ENCODE measurements at regions not wholly inside any gene's neighbourhood (a gene's known extent, or its start where the extent isn't known, plus 50 kb on each side); places are given as distances from the start of the nearest gene placed in this dataset.
"Not testable (repeated sequence)": the region's sequence is repeated elsewhere in the genome, so short reads cannot be mapped to it uniquely, and the experiment has no call there.

DNA sequence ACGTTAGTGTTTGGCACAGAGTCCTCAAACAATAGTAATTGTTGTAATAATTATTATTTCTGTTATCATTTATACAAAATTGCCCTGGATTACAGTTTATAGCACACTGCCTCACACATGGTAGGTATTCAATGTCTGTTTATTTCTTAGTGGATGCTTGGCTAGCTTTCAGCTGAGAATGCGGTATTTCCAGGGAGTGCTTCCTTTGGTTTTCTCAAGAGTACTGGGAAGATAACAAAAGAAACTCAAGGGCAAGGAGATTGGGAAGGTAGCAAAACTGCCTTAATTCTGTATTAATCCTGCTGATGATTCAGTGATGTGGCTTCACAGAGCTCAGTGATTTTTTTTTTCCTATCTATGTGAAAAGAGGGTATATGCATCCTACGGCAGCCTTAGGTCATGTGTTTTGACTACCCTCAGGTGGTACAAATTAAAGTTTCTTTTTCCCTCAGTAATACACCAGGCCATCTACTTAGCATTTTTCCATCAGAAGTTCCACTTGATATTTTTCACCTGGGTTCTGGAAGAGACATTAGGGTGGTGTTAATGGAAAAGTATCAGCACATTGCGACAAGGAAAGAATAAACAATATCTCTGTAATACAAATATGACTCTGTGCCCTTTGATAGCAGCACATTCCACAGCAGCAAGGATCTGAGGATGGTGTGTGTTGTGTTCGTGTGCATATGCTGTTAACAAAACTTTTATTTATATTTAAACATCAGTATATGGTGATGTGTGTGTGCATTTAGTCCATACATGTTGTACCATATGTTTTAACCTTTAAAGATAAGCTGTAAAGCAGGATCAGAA is 124.3 kb upstream of the RASGEF1B start:
- DNase-seq (ENCODE audit: low spot score) = no peak

DNA sequence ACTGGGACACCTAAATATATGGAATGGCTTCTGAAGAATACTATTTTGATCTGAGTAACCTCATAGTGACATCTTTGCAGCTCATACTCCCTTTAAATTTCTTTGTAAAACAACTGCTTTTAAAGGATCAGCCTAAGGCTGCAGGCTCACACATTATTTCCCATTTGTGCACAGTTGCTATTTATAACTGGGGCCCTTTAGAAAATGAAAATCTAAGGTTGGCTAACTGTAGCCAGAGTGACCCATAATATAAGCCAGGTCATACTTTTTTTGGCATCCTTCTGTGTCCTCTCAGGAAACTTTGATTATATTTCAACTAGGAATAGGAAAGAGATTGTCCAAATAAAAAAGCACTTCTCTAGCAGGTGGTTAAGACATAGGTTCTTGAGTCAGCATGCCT is 123.6 kb upstream of the RASGEF1B start:
- no peak for DNase-seq (ENCODE audit: low spot score)

DNA sequence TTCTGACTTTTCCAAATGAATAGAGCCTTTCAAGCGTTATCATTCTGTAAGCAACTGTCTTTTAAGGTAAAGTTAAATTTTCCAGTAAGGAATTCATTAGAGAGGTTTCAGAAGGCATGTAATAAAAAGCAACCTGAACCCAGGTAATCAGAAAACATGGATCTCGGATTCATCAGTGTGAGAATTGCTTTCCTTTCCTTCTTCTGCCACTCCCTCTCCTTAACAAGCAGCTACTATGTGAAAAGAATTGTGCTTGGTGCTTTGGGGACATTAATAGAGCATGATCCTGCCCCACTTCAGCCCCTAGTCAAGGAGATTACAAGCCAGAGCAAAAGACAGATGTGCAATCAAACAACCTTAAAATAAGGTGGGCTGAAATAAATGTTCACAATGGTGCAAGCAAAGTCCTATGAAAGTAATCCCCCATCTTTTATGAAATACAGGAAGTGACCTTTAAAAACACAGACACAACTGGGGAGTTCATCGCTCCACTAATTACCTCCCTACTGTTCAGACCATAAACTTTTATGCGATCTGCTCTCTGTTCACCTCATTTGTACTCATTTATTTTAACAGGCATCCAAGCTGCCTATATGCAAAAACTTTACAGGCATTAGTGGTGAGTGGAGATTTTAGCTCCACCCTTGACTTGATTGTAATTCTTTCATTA is 122.9 kb upstream of the RASGEF1B start:
- no peak for DNase-seq (ENCODE audit: low spot score)

DNA sequence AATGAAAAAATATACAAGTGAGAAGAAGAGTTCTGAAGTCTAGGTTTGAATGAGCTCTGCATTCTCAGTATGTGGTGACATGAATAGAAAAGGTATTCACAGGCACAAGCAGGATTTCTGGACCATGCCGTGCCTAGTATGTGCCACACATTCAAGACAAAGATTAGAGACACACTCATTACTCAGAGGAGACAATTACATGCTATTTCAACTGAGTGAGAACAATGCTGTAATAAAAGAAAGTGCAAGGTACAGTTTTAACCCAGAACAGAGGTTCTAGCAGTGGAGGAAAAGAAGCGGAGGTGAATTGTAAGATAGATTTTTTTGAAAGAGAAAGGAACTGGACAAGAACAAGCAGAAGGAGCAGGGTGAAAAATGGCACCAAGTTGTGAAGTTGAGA is 121.0 kb upstream of the RASGEF1B start:
- no peak for DNase-seq (ENCODE audit: low spot score)

DNA sequence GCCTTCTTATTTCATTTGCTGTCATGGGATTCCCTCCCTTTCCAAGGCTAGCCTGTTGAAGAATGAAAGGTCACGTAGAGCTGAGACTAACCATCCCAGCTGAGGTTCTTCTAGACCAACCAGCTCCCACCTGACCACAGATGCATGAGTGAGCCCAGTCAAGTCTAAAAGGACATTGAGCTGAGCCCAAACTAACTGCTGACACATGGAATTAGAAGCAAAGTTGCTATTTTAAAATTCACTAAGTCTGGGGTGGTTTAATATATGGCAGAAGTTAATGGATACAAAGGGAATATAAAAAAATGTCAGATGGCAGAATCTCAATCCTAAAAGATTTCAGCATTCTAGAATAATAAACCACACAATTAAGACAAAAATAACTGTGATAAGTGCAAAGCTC is 118.9 kb upstream of the RASGEF1B start:
- no peak for DNase-seq (ENCODE audit: low spot score)

DNA sequence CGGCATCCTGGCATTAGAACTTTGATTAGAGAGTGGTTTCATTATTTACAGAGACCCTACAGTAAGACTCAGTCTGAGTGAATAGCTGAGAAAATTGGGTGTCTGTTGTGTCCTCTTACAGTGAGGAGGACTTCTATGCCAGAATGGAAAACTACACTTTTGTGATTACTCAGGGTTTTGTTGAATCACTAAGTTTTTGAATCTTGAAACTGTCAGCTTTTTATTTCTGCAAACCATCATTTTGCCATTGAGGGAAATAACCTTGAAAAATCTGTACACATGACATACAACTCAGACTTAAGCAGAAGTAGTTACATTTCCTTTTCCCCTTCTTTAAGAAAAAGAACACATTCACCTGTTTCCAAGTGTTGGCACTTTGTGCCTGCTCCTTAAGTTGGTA is 117.6 kb upstream of the RASGEF1B start:
- no peak for DNase-seq (ENCODE audit: low spot score)

DNA sequence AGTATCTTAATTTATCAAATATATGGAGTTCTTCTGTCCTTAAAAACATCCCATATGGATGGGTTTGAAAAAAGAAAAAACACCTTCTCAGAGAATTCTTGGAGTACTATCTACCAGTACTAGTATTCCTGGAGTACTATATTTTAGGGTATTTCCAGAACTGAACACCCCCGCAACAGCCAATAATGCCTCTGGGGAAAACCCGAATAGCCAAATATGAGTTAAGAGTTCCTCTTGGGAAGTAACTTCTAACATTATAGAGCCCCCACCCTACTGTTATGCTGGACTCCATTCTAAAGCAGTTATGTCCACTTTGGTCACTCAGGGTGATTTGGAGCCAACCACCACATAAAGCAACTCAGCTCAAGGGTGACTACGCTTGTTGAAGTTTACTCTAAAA is 115.0 kb upstream of the RASGEF1B start:
- no peak for DNase-seq (ENCODE audit: low spot score)

DNA sequence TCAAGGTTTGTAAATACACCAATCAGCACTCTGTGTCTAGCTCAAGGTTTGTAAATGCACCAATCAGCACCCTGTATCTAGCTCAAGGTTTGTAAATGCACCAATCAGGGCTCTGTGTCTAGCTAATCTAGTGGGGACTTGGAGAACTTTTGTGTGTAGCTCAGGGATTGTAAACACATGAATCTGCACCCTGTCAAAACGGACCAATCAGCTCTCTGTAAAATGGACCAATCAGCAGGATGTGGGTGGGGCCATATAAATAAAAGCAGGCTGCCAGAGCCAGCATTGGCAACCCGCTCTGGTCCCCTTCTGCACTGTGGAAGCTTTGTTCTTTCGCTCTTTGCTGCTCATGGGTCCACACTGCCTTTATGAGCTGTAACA is 109.3 kb upstream of the RASGEF1B start:
- DNase-seq (ENCODE audit: low spot score) = not testable (repeated sequence)

DNA sequence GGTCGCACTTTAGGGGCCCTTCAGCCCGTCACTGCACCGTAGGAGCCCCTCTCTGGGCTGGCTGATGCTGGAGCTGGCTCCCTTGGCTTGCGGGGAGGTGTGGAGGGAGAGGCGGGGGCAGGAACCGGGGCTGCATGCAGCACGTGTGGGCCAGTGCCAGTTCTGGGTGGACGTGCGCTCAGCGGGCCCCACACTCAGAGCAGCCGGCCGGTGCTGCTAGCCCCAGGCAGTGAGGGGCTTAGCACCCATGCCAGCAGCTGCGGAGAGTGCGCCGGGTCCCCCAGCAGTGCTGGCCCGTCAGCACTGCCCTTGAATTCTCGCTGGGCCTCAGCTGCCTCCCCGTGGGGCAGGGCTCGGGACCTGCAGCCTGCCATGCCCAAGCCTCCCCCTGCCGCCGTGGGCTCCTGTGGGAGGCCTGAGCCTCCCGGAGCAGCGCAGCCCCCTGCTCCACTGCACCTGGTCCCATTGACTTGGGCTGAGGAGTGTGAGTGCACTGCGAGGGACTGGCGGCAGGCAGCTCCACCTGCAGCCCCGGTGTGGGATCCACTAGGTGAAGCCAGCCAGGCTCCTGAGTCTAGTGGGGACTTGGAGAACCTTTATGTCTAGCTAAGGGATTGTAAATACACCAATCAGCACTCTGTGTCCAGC is 108.8 kb upstream of the RASGEF1B start:
- DNase-seq (ENCODE audit: low spot score) = no peak

DNA sequence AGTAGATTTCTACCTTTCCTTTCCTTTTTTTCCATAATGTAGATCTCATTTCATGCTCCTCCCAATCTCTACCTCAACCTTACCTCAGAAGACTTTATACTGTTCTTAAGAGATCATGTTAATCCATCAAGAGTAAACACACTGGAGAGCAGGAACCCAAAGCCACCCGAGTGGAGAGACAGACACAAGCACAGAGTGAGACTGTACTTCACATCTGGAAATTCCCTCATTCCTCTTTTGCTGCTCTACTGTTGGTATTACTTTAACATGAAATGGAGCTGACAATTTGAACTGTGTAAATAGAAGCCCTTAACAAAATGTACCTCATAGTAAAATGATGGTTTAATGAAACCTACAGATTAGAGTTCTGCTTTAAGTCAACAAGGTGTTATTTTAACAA is 105.7 kb upstream of the RASGEF1B start:
- DNase-seq (ENCODE audit: low spot score) = no peak

DNA sequence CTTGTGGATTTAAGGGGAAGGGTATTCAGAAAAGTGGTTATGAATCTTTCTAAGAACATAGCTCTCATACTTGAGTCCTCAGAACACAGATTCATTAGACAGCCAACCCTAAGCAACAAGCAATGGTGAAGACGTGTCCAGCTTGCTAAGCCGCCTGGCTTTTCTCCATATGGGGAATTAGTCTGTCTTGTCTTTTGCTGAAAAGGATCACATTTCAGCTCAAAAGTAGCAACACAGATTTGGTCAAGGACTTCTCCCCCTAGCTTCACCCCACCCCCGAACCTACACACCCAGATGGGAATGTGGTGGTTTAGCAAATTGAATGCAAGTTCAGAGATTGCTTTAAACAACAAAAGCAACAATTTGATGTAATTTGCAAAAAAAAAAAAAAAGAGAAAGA is 103.3 kb upstream of the RASGEF1B start:
- DNase-seq (ENCODE audit: low spot score) = no peak

DNA sequence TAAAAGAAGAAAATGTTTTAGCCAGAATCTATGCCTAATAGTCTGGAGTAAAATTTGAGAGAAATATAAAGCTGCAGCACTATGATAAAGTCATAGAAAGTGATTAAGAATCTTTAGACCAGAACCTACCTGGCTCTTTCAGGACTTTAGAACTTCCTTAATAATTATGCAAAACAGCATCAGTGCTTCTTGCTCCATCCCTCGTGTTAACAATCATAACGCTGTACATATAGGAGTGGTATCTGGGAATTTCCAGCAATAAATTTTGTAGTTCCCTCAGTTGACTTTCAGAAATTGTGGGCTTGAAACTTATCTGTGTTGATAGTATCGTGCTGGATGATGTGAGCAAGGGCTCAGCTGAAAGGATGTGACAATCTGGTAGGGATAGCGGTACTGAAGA is 102.1 kb upstream of the RASGEF1B start:
- no peak for DNase-seq (ENCODE audit: low spot score)

DNA sequence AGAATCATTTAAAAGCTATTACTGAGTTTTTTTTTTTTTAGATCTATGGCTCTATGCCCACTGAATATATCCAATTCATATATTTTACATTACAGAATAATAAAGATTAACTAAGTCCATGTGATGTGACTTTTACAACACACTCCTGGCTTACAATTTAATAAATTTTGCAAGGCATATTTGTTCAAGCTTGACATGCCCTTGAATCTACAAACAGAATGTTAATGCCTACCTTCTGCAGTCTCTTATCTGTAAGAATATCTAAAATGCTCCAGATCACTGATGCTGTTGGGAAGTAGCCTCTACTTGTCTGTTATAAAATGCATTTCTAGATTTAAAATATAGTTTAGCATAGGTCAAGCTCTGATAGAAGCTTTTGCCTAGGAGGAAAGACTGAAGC is 100.7 kb upstream of the RASGEF1B start:
- DNase-seq (ENCODE audit: low spot score) = no peak

DNA sequence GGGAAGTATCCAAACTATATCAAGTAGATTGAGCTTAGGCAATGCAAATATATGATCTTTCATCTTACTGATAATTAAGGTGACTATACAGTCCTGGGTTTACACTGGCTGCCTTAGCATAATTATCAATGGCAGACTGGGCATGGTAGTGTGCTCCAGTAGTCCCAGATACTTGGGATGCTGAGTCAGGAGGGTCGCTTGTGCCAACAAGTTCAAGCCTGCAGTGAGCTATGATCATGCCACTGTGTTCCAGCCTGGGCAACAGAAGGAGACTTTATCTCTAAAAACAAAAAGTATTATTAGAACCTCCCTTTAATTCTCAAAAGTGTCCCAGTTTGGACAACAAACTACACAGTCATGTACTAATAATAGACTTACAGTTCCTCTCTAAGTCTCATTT is 99.4 kb upstream of the RASGEF1B start:
- DNase-seq (ENCODE audit: low spot score) = no peak

DNA sequence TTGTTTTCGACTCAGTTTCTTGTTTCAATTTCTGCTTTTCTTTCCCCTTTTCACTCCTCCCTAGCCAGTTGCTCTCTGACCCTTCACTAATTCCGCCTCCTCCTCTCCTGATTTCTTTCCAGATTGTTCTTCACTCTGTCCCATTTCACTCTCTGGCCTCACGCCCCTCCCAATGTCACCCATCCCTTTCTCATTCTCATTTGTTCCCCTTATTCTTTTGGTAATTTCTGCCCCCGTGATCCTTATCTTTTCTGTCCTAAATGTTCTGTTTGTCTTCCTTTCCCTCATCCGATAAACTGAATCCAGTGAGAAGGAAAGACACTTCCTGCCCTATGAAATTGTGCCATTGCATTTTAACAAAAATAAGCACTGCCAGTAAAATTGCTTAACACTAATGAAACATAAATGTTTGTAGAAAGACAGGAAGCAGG is 94.5 kb upstream of the RASGEF1B start:
- DNase-seq (ENCODE audit: low spot score) = no peak

DNA sequence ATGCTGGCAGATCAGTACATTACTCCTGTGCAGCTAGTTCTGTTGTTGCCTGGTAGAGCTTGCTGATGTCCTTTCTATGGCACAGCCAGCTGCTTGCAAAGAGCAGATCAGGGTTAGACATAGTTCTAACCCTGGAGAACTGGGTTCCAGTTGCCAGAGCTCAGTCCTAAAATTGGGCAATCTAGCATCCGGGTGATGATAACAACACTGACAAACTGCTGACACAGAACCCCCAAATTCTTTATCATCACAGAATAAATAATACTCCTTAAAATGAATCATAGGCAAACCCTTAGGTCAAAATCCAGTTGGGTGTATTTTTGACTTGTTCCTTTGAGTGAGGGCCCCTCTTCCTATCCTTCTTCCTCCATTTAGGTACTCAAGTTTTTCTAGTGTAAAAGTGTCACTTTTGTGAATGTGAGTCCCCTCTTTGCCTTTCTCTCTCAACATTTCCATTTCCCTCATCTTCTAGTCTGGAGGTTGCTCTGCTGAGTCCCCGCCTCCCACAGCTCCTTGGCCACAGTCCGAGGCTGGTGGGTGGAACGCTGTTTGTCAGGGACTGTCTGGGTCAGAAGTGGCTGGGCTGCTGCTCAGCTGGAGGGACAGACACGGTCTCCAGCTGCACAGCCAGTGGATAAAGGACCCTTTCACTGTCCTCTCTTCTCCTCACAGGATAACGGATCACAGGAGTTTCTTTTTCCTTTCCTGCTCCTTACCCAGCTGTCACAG is 93.6 kb upstream of the RASGEF1B start:
- DNase-seq (ENCODE audit: low spot score) = peak; percentile 22

DNA sequence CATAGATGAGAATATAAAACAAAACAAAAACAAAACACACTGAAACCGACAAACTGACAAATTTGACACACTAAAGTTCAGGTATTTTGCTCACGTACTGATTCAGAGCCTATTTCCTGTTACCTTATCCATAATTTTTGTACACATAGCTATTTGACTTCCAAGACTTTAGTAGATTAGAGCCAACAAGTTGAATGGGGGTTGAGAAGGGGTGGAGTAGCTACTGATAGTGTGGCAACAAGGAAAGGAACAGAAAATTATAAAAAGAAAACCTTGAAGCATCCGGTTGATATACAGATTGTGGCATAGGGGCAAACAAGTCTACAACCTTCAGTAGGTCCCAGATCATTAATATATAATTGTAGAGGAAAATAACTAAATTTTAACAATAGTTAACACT is 92.3 kb upstream of the RASGEF1B start:
- no peak for DNase-seq (ENCODE audit: low spot score)

DNA sequence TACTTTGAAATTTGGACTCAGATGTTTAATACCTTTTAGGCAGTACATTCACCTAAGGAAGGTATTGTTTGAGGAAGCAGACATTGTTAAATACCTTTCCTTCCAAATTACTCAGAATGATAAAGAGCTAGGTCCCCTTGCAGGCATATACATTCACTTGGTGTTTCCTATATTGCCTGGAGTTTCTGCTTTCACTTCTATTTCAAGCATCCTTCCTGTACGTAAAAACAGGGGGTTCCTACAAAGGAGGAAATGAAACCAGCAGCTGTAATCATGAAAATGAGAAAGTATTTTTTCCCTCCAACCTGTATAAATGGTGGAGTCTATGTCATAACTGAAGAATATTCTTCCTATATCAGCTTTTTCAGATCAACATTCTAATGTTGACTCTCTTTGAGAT is 90.4 kb upstream of the RASGEF1B start:
- no peak for DNase-seq (ENCODE audit: low spot score)

DNA sequence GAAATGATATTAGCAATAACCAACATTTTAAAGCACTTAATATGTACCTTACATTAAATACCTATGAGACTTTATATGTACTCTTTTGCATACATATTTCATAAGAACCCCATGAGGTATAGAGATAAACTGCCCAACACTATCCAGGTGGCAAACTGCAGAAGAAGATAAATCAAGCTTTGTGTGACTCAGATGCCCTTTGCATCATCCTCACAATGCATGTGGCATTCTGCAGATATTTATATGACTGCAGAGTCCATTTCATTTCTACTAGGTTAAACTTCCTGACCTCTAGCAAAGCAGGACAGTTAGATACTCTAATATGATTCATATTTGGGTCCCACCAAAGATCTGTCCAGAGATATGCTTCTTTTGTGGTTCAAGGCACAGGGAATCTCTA is 85.6 kb upstream of the RASGEF1B start:
- no peak for DNase-seq (ENCODE audit: low spot score)

DNA sequence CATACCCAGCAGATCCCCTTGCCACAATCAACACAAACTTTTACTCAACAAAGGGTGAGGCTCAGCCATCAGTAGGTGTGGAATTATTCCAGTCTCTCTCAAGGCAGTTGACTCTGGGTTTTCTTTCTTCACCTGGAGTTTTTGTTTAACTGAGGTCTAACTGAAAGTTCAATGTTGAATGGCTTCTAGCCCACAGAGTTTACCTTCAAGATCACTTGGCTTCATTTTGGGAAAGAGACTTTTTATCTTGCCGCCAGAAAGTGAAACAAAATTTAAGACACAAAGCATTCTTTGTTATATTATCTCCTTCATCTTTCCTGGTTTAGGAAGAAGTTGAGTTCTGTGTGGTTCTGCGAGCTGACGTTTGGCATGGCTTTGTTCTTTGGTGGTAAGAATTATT is 83.8 kb upstream of the RASGEF1B start:
- DNase-seq (ENCODE audit: low spot score) = no peak

DNA sequence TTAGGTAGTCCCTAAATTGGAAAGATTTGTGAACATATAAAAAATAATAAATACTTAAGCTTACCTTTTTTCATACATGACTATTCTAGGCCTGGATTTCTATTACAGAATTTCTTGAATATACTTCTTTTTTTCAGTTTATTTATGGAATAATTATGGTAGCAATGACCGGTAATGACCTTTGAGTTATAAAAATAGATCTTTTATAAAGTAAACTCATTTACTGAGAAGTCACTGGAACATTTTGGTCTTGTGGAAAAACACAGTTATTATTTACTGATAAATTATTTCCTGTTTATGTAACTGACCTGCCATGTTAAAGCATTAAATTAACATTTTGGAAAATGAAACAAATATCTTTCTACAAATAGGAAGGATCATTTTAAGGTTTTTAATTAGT is 80.4 kb upstream of the RASGEF1B start:
- DNase-seq (ENCODE audit: low spot score) = no peak

DNA sequence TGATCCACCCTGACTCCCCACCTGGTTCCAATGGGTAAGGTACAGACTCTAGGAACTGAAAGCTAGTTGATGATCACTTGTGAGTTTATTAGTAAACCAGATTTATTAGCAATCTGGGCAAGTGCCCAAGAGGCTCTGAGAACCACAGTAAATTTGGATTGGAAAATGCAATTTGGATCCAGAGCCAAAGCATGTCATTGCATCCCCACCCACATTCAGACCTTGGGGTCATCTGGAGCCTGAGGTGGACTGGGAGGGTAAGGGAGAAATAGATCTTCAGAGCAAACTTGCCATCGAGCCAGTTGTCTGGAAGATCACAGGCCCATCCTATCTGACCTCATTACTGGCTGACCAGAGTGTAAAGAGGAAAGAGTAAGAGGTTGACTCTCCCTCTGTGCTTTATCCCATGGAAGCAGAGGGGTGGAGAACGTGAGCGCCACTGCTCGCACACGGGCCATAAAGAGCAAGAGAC is 78.7 kb upstream of the RASGEF1B start:
- DNase-seq (ENCODE audit: low spot score) = no peak

DNA sequence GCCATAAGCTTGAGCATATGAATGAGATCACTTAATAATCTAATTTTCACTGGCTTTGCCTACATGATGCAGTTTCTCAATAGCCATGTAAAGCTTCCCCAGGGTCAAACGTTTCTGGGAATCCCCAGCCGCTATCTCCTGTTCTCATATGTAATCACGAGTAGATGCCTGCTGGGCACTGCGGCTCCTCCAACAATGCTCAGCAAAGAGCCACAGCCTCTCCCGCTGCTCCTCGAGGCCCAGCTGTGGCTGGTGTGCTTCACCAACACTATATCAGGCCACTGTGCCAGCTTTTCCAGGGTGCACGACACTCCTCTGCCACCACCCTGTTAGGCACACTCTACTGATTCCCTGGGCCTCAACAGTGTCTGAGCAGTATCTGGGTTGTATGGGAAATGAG is 78.3 kb upstream of the RASGEF1B start:
- no peak for DNase-seq (ENCODE audit: low spot score)

All from GM03348 (cell line).